PC-9 (cell line): ENCODE measurements at regions not wholly inside any gene's neighbourhood (a gene's known extent, or its start where the extent isn't known, plus 50 kb on each side); places are given as distances from the start of the nearest gene placed in this dataset.

Source experiments
- BruUV-seq: library from RNA; stranded (reverse); fragments of 400-500 nt; replicated peaks from 2 replicates; lab custom pipeline; 2021; lab: Mats Ljungman, UMichigan
- CTCF ChIA-PET: fragments of 300-600 bp; sonication (Branson Sonifier 250); formaldehyde crosslinking; loops from one replicate; lab custom pipeline; 2022; ENCODE audit warnings: antibody characterized with exemption; lab: Charles Lee
- POLR2A ChIA-PET: fragments of 300-600 bp; sonication (Branson Sonifier 250); formaldehyde crosslinking; loops from one replicate; lab custom pipeline; 2022; ENCODE audit warnings: antibody characterized with exemption; ENCODE audit not compliant: unreplicated experiment; lab: Charles Lee
- DNase-seq, 2 experiments: peaks; one replicate each; pipeline versions ENCODE4 v3.0.0 to v3.0.0-alpha.2; 2015 to 2022; ENCODE audit warnings: mixed read lengths in 1 of 2
- H2AFZ ChIP-seq: fragments of 200-600 bp; sonication (generic); 2 replicates; pipeline ENCODE4 v1.8.1; 2017; ENCODE audit warnings: antibody characterized with exemption
- H3F3A ChIP-seq: fragments of 200-600 bp; sonication (generic); 2 replicates; pipeline ENCODE4 v1.8.1; 2017; ENCODE audit warnings: antibody characterized with exemption, mild to moderate bottlenecking, low read depth; ENCODE audit not compliant: insufficient read depth
- H3K27ac ChIP-seq: fragments of 200-600 bp; sonication (generic); 2 replicates; pipeline ENCODE4 v1.6.1; 2016; ENCODE audit warnings: mixed run types
- H3K27me3 ChIP-seq: fragments of 200-600 bp; sonication (generic); 2 replicates; pipeline ENCODE4 v1.6.1; 2016; ENCODE audit warnings: low read depth, mixed run types; ENCODE audit not compliant: insufficient read depth
- H3K36me3 ChIP-seq: fragments of 200-600 bp; sonication (generic); 2 replicates; pipeline ENCODE4 v1.6.1; 2016; ENCODE audit warnings: low read depth, mixed run types
- H3K4me1 ChIP-seq: fragments of 200-600 bp; sonication (generic); replicated peaks from 2 replicates; pipeline ENCODE4 v1.6.1; 2016; ENCODE audit warnings: mixed run types; ENCODE audit not compliant: insufficient read depth
- H3K4me2 ChIP-seq: fragments of 200-600 bp; sonication (generic); 2 replicates; pipeline ENCODE4 v1.6.1; 2017; ENCODE audit warnings: mixed run types
- H3K4me3 ChIP-seq: fragments of 200-600 bp; sonication (generic); 2 replicates; pipeline ENCODE4 v1.6.1; 2016; ENCODE audit warnings: mixed run types
- H3K79me2 ChIP-seq: fragments of 200-600 bp; sonication (generic); 2 replicates; pipeline ENCODE4 v1.6.1; 2017; ENCODE audit warnings: low read depth, mixed run types
- H3K9me2 ChIP-seq: fragments of 200-600 bp; sonication (generic); 2 replicates; pipeline ENCODE4 v1.8.1; 2017; ENCODE audit warnings: mild to moderate bottlenecking; ENCODE audit not compliant: insufficient read depth
- H3K9me3 ChIP-seq: fragments of 200-600 bp; sonication (generic); 2 replicates; pipeline ENCODE4 v1.8.1; 2016; ENCODE audit warnings: low read depth; ENCODE audit not compliant: insufficient read depth
- H4K20me1 ChIP-seq: fragments of 200-600 bp; sonication (generic); 2 replicates; pipeline ENCODE4 v1.8.1; 2017; ENCODE audit not compliant: insufficient read depth
- EZH2 ChIP-seq: fragments of 200-600 bp; sonication (generic); IDR thresholded peaks from 2 replicates; pipeline ENCODE4 v1.8.0; 2017; ENCODE audit warnings: antibody characterized with exemption, low read depth
- intact Hi-C: fragments of 100-400 bp; cut with micrococcal nuclease; formaldehyde crosslinking; loops from one replicate; pipeline ENCODE4 v1.10.0; 2022; ENCODE audit not compliant: unreplicated experiment
- TF ChIP-seq, protein P1 (sequence below): fragments of 200-600 bp; sonication (generic); conservative IDR thresholded peaks from 2 replicates; pipeline ENCODE4 v1.6.1; 2017; ENCODE audit warnings: mixed run types, antibody characterized with exemption, mild to moderate bottlenecking, moderate library complexity

DNA sequence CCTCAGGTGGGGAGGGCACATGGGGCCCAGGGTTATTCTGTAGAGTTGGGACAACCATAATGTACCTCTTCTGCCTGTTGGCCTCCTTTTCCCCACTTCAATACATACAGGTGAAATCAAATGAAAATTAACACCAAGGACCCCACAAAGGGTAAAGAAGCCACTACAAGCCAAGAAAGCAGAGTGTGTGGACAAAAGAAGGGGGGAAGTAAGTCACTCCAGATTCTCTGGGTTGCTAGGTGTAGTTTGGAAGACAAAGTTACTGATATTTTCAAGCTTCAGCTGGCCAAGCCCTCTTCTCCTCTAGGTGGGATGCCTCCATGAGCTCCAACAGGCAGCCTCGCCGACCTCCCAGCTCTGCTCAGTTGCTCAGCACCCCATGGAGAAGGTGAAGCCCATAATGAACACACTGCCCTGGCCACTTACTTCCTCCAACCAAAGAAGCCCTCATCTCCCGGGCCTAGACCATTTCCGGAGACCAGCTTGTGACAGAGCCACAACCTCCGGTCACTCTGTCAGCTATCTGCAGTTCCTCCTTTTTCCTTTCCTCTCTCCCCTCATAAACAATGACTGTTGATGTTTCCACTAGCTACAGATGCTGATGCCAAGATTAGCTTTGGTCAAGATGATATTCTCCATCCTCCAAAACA lies 66.8 kb upstream of the MED4 start:
- Histone ChIP-seq H3K4me1 (no peaks in the 10 kb centered on the region), H2AFZ (no peak overlapping the region), H3K36me3 (no peaks in the 10 kb centered on the region), H3K9me3 (no peaks in the 10 kb centered on the region), H3K27ac (no peak overlapping the region), H3K4me3 (no peak overlapping the region), H3K79me2 (no peaks in the 10 kb centered on the region), H3K9me2 (no peaks in the 10 kb centered on the region), H3K27me3 (no peaks in the 10 kb centered on the region), H4K20me1 (no peaks in the 10 kb centered on the region), H3F3A (no peaks in the 10 kb centered on the region), H3K4me2 (no peak overlapping the region)
- ChIA-PET POLR2A (interaction anchor here (0.5 to 0.6 kb wide), 3 partner anchors 71 to 1274 kb away, joined by 3 read pairs; partner anchors contain the start of gene ITM2B), CTCF (no interaction called here)
- TF ChIP-seq EZH2: no peak
- TF ChIP-seq, protein P1, sequence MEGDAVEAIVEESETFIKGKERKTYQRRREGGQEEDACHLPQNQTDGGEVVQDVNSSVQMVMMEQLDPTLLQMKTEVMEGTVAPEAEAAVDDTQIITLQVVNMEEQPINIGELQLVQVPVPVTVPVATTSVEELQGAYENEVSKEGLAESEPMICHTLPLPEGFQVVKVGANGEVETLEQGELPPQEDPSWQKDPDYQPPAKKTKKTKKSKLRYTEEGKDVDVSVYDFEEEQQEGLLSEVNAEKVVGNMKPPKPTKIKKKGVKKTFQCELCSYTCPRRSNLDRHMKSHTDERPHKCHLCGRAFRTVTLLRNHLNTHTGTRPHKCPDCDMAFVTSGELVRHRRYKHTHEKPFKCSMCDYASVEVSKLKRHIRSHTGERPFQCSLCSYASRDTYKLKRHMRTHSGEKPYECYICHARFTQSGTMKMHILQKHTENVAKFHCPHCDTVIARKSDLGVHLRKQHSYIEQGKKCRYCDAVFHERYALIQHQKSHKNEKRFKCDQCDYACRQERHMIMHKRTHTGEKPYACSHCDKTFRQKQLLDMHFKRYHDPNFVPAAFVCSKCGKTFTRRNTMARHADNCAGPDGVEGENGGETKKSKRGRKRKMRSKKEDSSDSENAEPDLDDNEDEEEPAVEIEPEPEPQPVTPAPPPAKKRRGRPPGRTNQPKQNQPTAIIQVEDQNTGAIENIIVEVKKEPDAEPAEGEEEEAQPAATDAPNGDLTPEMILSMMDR: no peak
- intact Hi-C loops: no loop called here
- BruUV-seq: no TSS peak
- no peak for DNase-seq

DNA sequence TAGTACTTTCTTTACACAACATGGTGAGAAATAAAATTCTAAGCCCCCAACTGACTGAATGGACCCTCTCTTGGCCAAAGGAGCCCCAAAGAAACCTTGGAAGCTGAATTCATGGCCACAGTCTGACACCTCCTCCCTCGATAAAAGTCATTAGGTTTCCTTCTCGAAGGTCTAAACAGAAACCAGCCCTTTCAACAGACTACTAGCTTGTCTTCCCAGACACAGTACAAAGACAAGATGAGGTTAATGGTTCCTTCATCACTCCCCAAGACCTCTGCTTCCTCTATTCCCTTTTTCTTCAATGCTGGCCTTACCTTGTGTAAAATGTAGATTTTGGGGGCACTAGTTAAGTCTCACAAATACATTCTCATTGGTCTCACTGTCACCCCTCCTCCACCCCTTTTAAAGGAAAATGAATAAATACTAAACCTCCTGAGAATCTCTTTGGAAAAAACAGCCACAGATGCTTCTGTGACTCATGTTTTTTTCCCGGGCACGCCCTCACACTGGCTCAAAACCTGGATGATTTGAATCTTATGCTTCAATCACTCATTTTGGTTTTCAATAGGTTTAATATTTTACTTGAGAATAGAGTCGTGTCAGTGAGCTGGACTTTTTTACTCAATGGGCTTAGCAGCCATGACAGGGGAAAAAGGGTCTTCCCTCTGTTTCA lies 65.8 kb upstream of the MED4 start:
- no peak overlapping the region for H3K4me3 ChIP-seq
- CTCF ChIA-PET: no interaction called here
- no peaks in the 10 kb centered on the region for H4K20me1 ChIP-seq
- H3K27ac ChIP-seq: no peak overlapping the region
- no peak for DNase-seq
- H3K36me3 ChIP-seq: no peaks in the 10 kb centered on the region
- POLR2A ChIA-PET: no interaction called here
- intact Hi-C loops: no loop called here
- H3F3A ChIP-seq: no peaks in the 10 kb centered on the region
- no peaks in the 10 kb centered on the region for H3K9me2 ChIP-seq
- peaks cover 7% of the 10 kb centered on the region for H3K4me1 ChIP-seq
- no peak for TF ChIP-seq EZH2
- TF ChIP-seq, protein P1: no peak
- BruUV-seq: no TSS peak
- no peaks in the 10 kb centered on the region for H3K27me3 ChIP-seq
- 0 out of 2 replicates have a peak overlapping the region, but pooled peaks have one; percentile 11 for H3K4me2 ChIP-seq
- no peaks in the 10 kb centered on the region for H3K9me3 ChIP-seq
- H3K79me2 ChIP-seq: no peaks in the 10 kb centered on the region
- H2AFZ ChIP-seq: 0 out of 2 replicates have a peak overlapping the region, but pooled peaks have one; percentile 56

DNA sequence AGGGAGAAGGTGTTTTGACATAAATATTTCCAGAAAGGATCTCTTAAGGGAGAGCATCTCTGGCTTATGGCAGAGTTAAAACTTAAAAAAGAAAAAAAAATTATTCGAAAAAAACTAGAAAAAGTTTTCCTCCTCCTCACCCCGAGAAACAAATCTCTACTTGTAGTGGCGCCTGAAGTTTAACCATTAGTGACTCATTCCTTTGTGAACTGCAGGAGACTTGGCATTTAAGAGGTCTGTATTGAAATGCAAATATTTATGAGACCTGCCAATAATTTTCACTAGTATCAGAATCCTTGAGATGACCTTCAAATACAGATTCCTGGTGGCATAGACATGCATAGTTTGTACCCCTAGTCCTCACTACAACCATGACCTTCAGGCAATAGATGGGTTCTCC lies 64.9 kb upstream of the MED4 start:
- H2AFZ ChIP-seq: no peak overlapping the region
- no peak overlapping the region for H3K27ac ChIP-seq
- DNase-seq: no peak
- no peaks in the 10 kb centered on the region for H3K79me2 ChIP-seq
- H3K4me2 ChIP-seq: no peak overlapping the region
- no peaks in the 10 kb centered on the region for H3F3A ChIP-seq
- no peaks in the 10 kb centered on the region for H3K27me3 ChIP-seq
- no peaks in the 10 kb centered on the region for H3K9me2 ChIP-seq
- no peaks in the 10 kb centered on the region for H4K20me1 ChIP-seq
- no peak overlapping the region for H3K4me3 ChIP-seq
- TF ChIP-seq EZH2: no peak
- TF ChIP-seq, protein P1: no peak
- BruUV-seq: no TSS peak
- H3K4me1 ChIP-seq: peaks cover 10% of the 10 kb centered on the region
- POLR2A ChIA-PET: no interaction called here
- intact Hi-C loops: loop anchor here (10.0 kb wide), 1 partner anchor 75 kb away; the partner anchor contains the start of gene ITM2B
- H3K9me3 ChIP-seq: no peaks in the 10 kb centered on the region
- CTCF ChIA-PET: no interaction called here
- H3K36me3 ChIP-seq: no peaks in the 10 kb centered on the region
